ENCODE measurements at regions not wholly inside any gene's neighbourhood (a gene's known extent, or its start where the extent isn't known, plus 50 kb on each side); places are given as distances from the start of the nearest gene placed in this dataset.

DNA sequence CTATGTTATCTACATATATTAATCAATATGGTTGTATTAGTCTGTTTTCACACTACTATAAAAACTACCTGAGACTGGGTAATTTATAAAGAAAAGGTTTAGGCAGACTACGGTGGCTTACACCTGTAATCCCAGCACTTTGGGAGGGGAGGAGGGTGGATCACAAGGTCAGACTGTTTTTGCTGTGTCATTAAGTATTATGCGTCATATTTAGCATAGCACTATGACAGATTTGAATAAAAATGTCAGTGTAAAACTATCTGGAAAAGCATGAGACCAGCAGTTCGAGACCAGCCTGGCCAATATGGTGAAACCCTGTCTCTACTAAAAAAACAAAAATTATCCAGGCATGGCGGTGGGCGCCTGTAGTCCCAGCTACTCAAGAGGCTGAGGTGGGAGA is 209.7 kb upstream of the ARHGAP24 start:
- Mint-ChIP-seq H3K27ac (ENCODE audit: unreplicated experiment) (no peak overlapping the region), H3K4me3 (ENCODE audit: unreplicated experiment) (no peak overlapping the region), H3K27me3 (ENCODE audit: insufficient read depth, unreplicated experiment) (no peaks in the 10 kb centered on the region), H3K36me3 (ENCODE audit: insufficient read depth, unreplicated experiment) (no peaks in the 10 kb centered on the region), H3K9me3 (ENCODE audit: unreplicated experiment) (no peaks in the 10 kb centered on the region), H3K4me1 (ENCODE audit: low read depth, unreplicated experiment) (no peaks in the 10 kb centered on the region)
- no peak for DNase-seq
- Histone ChIP-seq H3K27me3 (replicated peaks; ENCODE audit: control insufficient read depth, insufficient read depth, low read length) (no peaks in the 10 kb centered on the region), H3K36me3 (ENCODE audit: control insufficient read depth, insufficient read depth, low read length) (no peaks in the 10 kb centered on the region), H3K4me1 (no peaks in the 10 kb centered on the region), H3K9me3 (no peaks in the 10 kb centered on the region), H3K4me3 (ENCODE audit: low read depth, low read length) (no peak overlapping the region)
- intact Hi-C loops (cut with micrococcal nuclease; ENCODE audit: unreplicated experiment) = no loop called here
- ChIA-PET CTCF (no interaction called here), POLR2A (no interaction called here)
- BruUV-seq (replicated peaks) = no TSS peak
- TF ChIP-seq, protein P1, sequence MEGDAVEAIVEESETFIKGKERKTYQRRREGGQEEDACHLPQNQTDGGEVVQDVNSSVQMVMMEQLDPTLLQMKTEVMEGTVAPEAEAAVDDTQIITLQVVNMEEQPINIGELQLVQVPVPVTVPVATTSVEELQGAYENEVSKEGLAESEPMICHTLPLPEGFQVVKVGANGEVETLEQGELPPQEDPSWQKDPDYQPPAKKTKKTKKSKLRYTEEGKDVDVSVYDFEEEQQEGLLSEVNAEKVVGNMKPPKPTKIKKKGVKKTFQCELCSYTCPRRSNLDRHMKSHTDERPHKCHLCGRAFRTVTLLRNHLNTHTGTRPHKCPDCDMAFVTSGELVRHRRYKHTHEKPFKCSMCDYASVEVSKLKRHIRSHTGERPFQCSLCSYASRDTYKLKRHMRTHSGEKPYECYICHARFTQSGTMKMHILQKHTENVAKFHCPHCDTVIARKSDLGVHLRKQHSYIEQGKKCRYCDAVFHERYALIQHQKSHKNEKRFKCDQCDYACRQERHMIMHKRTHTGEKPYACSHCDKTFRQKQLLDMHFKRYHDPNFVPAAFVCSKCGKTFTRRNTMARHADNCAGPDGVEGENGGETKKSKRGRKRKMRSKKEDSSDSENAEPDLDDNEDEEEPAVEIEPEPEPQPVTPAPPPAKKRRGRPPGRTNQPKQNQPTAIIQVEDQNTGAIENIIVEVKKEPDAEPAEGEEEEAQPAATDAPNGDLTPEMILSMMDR (IDR thresholded peaks at IDR 0.05; ENCODE audit: insufficient read depth in 1 of 2, low read depth in 1 of 2, low read length in 1 of 2, severe bottlenecking in 1 of 2, unreplicated experiment in 1 of 2) = no peak

DNA sequence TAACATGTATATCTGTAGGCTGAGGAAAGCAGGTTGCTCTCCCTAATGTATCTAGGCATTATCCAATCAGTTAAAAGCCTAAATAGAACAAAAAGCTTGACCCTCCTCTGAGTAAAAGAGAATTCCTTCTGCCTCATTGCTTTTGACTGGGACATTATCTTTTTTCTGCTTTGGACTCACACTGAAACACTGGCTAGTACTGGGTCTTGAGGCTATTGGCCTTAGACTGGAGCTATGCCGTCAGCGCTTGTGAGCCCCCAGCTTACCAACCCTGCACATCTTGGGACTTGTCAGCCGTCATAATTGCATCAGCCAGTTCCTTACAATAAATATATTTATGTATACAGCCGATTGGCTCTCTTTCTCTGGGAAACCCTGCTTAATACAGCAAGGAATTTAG is 206.8 kb upstream of the ARHGAP24 start:
- Mint-ChIP-seq H3K27ac (ENCODE audit: unreplicated experiment) (no peak overlapping the region), H3K9me3 (ENCODE audit: unreplicated experiment) (no peaks in the 10 kb centered on the region), H3K27me3 (ENCODE audit: insufficient read depth, unreplicated experiment) (peaks cover 3% of the 10 kb centered on the region), H3K4me3 (ENCODE audit: unreplicated experiment) (no peak overlapping the region), H3K4me1 (ENCODE audit: low read depth, unreplicated experiment) (no peaks in the 10 kb centered on the region), H3K36me3 (ENCODE audit: insufficient read depth, unreplicated experiment) (no peaks in the 10 kb centered on the region)
- CTCF ChIA-PET = no interaction called here
- no peaks in the 10 kb centered on the region for H3K4me1 ChIP-seq
- DNase-seq = no peak
- no peaks in the 10 kb centered on the region for H3K9me3 ChIP-seq
- no peak overlapping the region for H3K4me3 ChIP-seq (ENCODE audit: low read depth, low read length)
- intact Hi-C loops (cut with micrococcal nuclease; ENCODE audit: unreplicated experiment) = no loop called here
- BruUV-seq (replicated peaks) = no TSS peak
- TF ChIP-seq, protein P1 (IDR thresholded peaks at IDR 0.05; ENCODE audit: insufficient read depth in 1 of 2, low read depth in 1 of 2, low read length in 1 of 2, severe bottlenecking in 1 of 2, unreplicated experiment in 1 of 2) = no peak
- POLR2A ChIA-PET = no interaction called here
- no peaks in the 10 kb centered on the region for H3K36me3 ChIP-seq (ENCODE audit: control insufficient read depth, insufficient read depth, low read length)
- H3K27me3 ChIP-seq (replicated peaks; ENCODE audit: control insufficient read depth, insufficient read depth, low read length) = no peaks in the 10 kb centered on the region

DNA sequence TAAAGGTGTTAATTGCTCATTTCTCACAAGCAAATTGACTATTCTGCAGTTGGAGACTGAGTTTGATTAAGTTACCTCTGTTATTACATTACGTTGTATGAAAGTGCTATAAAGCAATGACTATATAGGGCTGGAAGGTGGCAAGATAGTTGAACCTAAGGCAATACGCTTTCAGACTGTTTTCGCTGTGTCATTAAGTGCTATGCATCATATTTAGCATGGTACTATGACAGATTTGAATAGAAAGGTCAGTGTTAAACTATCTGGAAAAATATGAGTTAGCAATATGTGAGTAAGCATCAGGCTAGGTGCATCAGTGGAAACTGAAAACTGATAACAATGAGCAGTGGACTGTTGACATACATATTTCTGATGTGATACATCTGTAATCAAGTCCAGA is 206.0 kb upstream of the ARHGAP24 start:
- H3K36me3 Mint-ChIP-seq (ENCODE audit: insufficient read depth, unreplicated experiment) = no peaks in the 10 kb centered on the region
- no TSS peak for BruUV-seq (replicated peaks)
- Histone ChIP-seq H3K4me1 (no peaks in the 10 kb centered on the region), H3K4me3 (ENCODE audit: low read depth, low read length) (no peak overlapping the region), H3K36me3 (ENCODE audit: control insufficient read depth, insufficient read depth, low read length) (no peaks in the 10 kb centered on the region), H3K27me3 (replicated peaks; ENCODE audit: control insufficient read depth, insufficient read depth, low read length) (no peaks in the 10 kb centered on the region), H3K9me3 (no peaks in the 10 kb centered on the region)
- intact Hi-C loops (cut with micrococcal nuclease; ENCODE audit: unreplicated experiment) = no loop called here
- no peak for DNase-seq
- no peak overlapping the region for H3K27ac Mint-ChIP-seq (ENCODE audit: unreplicated experiment)
- POLR2A ChIA-PET = no interaction called here
- peaks cover 3% of the 10 kb centered on the region for H3K27me3 Mint-ChIP-seq (ENCODE audit: insufficient read depth, unreplicated experiment)
- no peak overlapping the region for H3K4me3 Mint-ChIP-seq (ENCODE audit: unreplicated experiment)
- H3K9me3 Mint-ChIP-seq (ENCODE audit: unreplicated experiment) = no peaks in the 10 kb centered on the region
- TF ChIP-seq, protein P1 (IDR thresholded peaks at IDR 0.05; ENCODE audit: insufficient read depth in 1 of 2, low read depth in 1 of 2, low read length in 1 of 2, severe bottlenecking in 1 of 2, unreplicated experiment in 1 of 2) = no peak
- no peaks in the 10 kb centered on the region for H3K4me1 Mint-ChIP-seq (ENCODE audit: low read depth, unreplicated experiment)
- CTCF ChIA-PET = no interaction called here

Measured in Caco-2 (cell line).